NCI-H2196 treated with DMSO at 0.1 percent for 48 hours (cell line): ENCODE measurements at regions not wholly inside any gene's neighbourhood (a gene's known extent, or its start where the extent isn't known, plus 50 kb on each side); places are given as distances from the start of the nearest gene placed in this dataset.

Source experiments
- DNase-seq: peaks from one replicate; lab custom pipeline; 2025; ENCODE audit not compliant: unreplicated experiment; lab: John Stamatoyannopoulos, UW

- DNase-seq: no peak
Measured at GRCh38 chr15:95836536-95836935, 494.0 kb upstream of the NR2F2 start.

- no peak for DNase-seq
Measured at GRCh38 chr15:95837341-95838004, 493.0 kb upstream of the NR2F2 start.

- DNase-seq: no peak
Measured at GRCh38 chr15:95839367-95839782, 491.1 kb upstream of the NR2F2 start.

DNA sequence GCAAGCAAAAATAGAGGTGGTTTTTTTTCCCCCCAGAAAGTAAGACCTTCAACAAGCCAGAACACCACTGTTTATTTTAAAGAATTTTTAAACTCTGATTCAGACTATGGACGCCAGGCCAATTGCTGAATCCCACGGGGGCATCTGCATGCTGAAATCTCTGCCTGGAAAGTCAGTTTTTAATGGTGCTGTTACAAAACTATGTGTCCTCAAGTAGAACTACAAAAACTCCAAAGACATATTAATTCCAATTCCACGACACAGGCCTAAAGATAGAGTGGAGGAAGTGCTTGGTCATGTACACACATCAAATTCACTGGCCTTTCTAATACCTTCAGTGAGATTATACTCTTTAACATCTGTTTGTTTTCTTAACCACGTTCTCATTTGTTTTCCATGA, 490.5 kb upstream of the NR2F2 start:
- no peak for DNase-seq

DNA sequence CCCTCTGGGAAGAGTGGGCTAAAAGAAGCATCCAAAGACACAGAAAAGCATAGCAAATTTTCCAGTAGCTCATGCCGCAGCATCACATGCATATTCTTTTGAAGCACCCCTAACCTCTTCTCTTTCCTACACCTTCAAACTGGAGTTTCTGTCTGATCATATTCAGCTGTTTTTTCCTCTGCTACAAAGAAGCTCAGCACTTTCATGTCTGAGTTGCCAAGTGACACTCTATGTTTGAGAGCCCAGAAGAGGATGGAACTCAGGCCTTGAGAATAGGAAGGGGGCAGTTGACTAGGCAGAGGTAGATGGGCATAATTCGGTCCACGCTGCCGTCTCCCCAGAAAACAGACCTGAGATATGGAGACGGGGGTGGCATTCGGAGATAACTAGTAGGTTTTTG, 489.6 kb upstream of the NR2F2 start:
- DNase-seq: no peak

- no peak for DNase-seq
Measured at GRCh38 chr15:95842576-95842975, 487.9 kb upstream of the NR2F2 start.

GRCh38 chr15:95843241-95843910, 487.1 kb upstream of the NR2F2 start:
- no peak for DNase-seq

- DNase-seq: no peak
Measured at GRCh38 chr15:95845862-95846515, 484.5 kb upstream of the NR2F2 start.

GRCh38 chr15:95848126-95848525, 482.4 kb upstream of the NR2F2 start:
- no peak for DNase-seq

DNA sequence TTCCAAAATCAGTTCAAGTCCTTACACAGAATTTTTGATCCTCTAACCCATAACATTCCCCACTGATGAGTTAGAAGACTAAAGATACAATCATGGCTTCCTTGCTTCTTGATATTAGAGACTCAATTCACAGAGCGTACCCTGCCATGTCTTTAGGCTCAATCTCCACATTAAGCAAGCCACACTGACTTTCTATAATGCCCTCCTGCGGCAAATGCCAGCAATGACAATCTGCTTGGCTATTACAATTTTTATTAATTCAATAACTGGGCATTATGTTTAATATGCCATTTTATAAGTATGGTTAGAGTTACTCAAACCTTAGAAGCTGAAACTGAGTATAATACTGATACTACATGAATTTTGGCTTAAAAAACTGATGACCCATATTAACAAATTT, 479.7 kb upstream of the NR2F2 start:
- no peak for DNase-seq

- DNase-seq: no peak
Measured at GRCh38 chr15:95853350-95853749, 477.1 kb upstream of the NR2F2 start.

- DNase-seq: no peak
Measured at GRCh38 chr15:95857124-95857757, 473.3 kb upstream of the NR2F2 start.

- DNase-seq: no peak
Measured at GRCh38 chr15:95857758-95858157, 472.7 kb upstream of the NR2F2 start.

GRCh38 chr15:95860406-95860805, 470.1 kb upstream of the NR2F2 start:
- no peak for DNase-seq

DNA sequence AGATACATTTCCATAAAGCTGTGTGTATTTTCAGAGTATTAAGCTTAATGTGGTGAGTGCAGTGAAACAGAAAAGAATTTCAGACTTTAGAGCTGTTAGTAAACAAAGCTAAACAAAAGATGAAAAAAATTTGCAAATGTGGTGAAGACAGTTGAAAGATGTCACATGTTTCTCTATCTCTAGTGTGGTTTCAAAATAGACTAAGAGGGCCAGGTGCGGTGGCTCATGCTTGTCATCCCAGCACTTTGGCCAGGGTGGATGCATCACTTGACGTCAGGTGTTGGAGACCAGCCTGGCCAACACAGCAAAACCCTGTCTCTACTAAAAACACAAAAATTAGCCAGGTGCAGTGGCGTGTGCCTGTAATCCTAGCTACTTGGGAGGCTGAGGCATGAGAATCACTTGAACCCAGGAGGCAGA, 466.0 kb upstream of the NR2F2 start:
- no peak for DNase-seq

GRCh38 chr15:95865330-95865739, 465.2 kb upstream of the NR2F2 start:
- no peak for DNase-seq

DNA sequence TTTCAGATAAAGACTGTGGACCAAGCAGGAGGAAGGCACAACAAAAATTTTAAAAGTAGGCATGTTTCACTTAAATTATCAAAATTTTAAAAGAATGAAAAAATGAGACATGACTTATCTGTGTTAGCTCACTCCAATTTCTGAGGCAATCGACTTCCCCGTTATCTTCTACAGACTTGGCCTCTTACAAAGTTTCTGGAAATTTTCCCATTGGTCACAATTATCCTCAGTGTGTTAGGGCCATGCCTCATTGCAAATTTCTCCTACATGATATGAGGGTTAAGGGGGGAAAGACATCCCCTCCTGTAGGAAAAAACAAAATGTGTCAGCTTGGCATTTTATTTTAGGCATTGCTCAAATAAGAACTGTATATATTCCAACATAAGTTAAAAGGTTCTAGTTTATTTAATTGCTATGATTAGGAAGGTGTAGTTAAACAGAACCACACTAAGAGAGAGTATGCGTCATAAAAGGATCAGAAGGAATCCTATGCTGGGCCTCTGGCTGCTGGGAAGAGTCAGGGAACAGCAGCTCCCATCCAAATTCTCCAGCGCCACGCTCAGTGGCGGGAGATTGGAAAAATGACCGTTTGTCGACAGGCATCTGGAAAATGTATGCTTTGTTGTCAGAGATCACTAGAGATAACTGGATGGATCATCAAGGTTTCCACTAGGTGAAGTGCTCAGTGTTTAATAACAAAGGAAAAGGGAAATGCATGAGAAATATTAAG, 463.6 kb upstream of the NR2F2 start:
- no peak for DNase-seq

DNA sequence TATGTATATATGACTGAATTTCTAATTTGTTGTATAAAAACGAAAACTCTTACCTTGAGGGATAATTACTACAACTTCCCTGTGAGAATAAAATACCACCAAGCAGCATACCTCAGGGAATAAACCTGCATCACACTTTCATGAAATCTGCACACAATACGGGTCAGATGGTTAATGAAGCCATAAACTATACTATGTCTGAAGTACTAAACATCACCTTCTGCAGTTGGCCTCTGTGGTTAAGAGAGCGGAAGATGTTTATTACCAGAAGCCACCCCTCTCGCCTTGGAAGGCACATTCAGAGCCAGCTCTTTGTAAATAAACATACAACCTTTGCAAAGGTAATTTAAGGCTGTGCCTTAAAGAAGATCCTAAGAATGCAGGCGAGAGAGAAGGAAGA, 462.1 kb upstream of the NR2F2 start:
- no peak for DNase-seq

- no peak for DNase-seq
Measured at GRCh38 chr15:95868970-95869369, 461.5 kb upstream of the NR2F2 start.

DNA sequence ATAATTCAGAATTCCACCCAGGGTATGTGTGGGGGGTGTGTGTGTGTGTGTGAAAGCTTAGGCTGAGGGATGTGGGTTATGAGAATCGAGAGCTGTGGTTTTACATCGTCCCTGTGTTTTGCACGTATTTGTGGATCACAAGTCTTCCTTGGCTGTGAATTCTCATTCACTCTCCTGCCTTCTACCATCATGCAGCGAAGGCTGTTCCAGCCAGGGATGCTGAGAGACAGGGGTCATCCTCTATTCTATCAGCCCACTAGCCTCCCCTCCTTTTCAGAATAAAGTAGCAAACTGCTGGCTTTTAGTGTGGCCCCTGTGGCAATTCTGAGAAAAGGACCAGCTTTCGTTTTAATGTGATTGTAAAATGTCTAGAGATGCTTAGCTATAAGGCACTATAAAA, 460.6 kb upstream of the NR2F2 start:
- no peak for DNase-seq

DNA sequence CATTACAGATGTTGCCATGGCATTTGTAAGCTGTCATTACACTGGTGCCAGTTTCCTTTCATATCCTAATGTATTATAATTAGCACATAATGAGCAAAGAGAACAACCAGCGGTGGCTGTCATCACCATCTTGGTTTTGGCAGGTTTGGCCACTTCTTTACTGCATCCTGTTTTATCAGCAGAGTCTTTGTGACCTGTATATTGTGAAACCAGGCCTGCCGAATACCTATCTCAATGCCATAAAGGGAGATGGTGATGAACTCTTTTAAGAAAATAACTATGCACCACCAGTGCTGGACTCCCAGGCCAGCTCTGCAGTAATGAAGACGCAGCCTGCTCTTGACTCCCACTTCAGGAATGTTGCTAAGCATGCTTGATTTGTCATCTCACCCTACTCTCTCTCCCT, 458.1 kb upstream of the NR2F2 start:
- DNase-seq: no peak
